GM12892 (cell line): ENCODE measurements at regions not wholly inside any gene's neighbourhood (a gene's known extent, or its start where the extent isn't known, plus 50 kb on each side); places are given as distances from the start of the nearest gene placed in this dataset.

Source experiments
- POLR2A ChIP-seq: IDR thresholded peaks from 2 replicates; pipeline ENCODE4 v1.6.1; 2011; ENCODE audit warnings: low read depth, low read length, control low read depth
- POLR2AphosphoS5 ChIP-seq: IDR thresholded peaks from 2 replicates; pipeline ENCODE4 v1.6.1; 2011; ENCODE audit warnings: low read depth, low read length, control low read depth
- TAF1 ChIP-seq: IDR thresholded peaks from 2 replicates; pipeline ENCODE4 v1.6.1; 2011; ENCODE audit warnings: low read depth, mild to moderate bottlenecking, control low read depth, low read length, borderline replicate concordance

DNA sequence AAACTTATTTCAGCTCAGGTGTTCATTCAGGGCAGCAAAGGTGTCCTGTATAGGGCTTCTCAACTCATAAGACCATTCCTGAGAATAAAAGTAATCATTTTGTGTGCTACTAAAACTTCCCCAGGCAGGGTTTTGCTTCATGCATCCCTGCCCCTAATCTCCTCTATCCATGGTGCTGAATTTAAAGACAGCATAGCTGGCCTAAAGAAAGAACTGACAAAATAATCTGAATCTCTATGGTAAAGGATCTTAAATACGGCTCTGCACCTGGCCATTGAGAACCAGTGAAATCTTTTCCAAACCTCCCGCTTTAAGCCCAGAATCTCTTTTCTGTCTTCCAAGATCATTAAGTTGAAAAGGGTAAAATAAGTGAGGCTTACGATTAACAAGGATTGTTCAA lies 292.1 kb upstream of the KLHL29 start:
- TF ChIP-seq POLR2AphosphoS5 (no peak), POLR2A (no peak), TAF1 (no peak)
